HG03159 (cell line): ENCODE measurements at regions not wholly inside any gene's neighbourhood (a gene's known extent, or its start where the extent isn't known, plus 50 kb on each side); places are given as distances from the start of the nearest gene placed in this dataset.

Experiments used
- ATAC-seq: cut with Tn5 transposase; IDR thresholded peaks from one replicate; pipeline ENCODE4 v1.9.1; 2021; ENCODE audit warnings: mild to moderate bottlenecking, moderate library complexity; ENCODE audit not compliant: unreplicated experiment

DNA sequence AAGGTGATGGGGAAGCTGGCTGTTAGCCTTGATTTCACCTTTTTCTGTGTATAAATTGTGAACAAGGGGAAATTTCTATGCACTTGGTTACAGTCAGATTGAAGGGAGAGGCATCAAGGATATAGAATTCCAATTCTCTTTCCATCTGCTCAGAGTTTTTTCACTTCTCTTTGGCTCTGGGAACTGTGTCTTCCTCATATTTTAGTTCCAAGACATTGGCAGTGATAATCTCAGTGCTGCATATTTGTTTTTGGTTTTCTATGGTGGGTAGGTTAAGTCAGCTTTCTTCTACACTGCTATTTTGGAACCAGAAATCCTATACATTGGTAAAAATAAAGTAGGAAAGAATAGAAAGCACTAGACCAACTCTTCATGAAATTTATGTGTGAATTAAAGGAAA is 569.6 kb upstream of the CXADR start:
- no peak for ATAC-seq

DNA sequence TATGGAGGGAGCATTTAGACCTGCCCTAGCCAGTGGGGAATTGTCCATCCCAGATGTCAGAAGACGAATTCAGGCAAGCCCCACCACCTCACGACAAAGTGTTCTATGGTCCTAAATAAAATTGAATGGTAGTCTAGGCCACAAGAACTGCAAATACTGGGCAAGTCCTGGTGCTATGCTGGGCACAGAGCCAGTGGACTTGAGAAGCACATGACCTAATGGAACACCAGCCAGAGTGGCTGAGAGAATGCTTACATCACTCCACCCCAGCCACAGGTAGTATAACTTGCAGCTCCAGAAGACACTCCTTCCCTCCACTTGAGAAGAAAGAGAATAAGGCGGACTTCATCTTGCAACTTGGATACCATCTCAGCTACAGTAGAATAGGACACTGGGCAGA is 567.3 kb upstream of the CXADR start:
- ATAC-seq: no peak

DNA sequence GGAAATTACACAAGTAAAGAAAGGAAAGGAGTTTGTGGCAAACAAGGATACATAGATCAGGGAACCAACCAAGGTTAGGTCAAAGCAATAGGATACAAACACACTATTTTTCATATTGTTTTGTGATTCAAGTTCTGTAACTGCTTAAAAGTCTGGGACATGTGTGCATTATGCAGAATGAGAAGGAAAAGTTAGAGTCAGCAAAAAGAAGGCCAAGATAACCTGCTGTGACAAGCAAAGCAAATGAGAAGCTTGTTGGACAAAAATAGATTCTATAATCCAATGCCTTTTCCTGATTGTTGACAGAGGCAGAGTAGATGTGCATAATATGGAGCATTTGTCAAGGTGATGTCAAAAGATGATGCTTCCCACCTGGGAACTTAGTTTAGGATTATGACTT is 556.0 kb upstream of the CXADR start:
- ATAC-seq: no peak

DNA sequence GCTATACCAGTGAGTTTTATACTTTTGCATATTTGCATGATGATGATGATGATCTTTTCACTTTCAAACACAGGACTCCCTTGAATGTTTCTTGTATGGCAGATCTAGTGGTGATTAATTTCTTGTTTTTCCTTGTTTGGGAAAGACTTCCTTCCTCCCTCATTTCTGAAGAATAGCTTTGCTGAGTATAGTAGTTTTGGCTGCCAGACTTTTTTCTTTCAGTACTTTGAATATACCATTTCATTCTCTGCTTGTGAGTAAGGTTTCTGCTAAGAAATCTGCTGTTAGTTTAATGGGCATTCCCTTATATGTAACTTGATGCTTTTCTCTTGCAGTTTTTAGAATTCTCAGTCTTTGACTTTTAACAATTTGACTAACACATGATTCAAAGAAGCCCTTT is 547.4 kb upstream of the CXADR start:
- ATAC-seq: no peak

DNA sequence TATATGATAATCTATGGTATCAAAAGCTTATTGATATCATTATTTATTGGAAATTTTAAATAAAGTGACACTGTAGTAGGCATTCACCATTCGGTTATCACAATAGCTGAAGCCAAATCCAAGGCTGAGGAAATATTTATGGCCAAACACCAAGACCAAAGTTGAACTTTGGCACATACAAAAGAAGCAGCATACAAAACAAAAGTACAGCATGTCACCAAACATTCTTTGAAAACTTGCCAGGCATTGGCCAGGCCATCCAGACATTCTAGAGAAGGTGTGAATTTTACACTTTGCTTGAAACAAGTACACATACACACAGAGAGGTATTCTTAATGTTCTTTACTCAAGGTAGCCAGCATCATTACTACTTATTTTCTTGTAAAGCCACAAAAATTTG is 544.4 kb upstream of the CXADR start:
- ATAC-seq: no peak

DNA sequence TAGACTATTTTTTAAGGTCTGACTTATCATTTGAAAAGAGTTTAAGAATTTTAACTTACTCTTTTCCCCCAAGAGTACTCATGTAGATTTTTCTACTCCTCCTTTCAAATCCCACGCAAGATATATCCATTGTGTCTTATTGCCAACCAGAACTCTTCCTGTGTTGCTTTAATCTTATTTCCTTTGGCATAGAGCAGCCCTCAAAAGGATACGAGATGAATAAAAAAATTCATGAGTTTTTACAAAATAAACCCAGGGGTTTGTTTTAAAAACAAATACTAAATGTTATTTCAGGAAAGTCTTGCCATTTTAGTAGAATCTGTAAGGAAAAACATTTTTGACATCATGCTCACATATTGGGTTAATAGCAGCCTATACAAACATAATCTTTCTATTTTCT is 543.2 kb upstream of the CXADR start:
- ATAC-seq: no peak

DNA sequence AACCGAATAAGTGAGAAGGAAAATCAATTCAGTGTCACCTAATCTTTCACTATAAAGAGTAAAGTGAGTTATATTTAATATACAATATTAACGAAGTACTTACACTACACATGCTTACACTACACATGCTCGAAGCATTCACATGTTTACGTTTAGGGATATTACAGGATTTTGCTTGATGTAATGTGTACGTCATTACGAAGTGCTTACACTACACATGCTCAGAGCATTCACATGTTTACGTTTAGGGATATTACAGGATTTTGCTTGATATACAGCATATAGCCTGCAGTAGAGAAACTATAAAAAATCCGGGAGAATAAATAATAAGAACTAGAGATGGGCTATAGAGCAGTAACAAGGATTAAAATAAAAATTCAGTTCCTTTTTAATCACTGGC is 538.8 kb upstream of the CXADR start:
- no peak for ATAC-seq

DNA sequence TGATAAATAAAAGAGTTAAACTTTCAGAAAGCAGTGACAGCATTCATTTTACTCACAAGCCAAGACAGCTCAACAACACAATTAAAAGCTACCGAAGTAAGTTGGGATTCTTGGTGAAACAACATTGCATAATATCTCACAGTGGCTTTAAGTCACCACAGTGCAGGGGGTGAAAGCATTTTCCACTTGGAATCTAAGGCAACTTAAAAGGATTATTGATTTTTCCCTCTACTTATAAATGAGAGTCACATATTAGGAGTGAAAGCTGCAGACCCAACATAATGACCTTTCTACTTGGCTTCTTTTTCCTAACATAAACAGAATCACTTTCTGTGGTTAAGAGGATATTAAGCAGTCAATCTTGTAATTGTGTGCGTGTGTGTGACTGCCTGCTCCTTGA is 536.6 kb upstream of the CXADR start:
- ATAC-seq: no peak

DNA sequence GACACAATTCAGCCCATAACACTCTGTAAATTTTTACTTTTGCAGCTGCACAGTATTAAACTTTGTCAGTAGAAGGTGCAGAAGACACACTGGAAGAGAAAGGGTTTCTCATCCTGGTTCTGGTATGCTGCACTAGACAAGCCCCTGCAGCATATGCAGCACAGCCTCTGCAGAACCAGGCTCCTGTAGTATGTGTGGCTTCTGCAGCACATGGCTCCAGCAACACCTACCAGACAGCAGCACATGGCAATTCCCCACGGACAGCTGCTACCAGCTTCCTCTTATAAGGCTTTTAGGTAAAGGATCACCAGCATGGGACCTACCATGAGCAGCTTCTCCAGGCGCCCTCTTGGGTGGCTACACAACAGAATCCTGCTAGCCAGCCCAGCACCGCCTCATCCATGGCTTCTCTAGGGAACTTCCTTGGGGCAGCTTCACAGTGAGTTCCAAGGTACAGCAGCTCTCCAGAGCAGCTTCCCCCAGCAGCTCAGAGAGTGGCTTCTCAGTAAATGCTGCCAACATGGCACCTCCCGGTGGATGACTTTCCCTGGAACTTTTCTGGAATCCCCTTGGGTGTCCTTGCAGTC is 534.4 kb upstream of the CXADR start:
- no peak for ATAC-seq

DNA sequence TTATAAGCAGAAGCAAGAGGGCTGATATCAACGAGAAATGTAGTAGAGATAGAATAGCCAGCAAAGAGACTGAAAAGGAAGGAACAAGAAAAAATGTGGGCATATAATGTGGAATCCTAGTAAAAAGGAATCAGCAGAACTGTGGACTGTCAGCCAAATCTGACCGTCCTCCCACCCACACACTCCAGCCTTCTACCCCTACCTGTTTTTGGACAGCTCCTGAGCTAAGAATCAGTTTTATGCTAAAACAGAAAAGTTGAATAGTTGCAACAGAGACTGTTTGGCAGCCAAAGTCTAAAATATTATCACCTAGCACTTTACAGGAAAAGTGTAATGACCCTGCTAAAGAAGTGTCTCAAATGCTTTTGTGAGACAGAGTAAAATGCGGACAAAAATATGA is 533.3 kb upstream of the CXADR start:
- no peak for ATAC-seq

DNA sequence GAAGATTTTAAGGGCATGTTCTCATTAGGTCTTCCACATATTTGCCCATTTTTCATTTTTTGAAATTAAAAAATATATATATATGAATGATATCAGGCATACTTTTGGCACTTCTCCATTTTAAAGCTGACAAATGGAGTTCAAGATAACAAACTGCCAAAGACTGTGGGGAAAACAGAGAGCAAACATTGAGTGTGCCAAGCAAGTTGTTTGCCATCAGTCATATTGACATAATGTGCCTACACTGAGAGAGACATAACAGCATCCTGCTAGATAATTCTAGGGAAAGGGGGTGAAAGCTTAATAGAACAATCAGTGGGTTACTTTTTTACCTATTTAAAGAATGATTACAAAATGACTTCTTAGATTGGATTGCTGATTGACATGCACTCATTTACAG is 529.4 kb upstream of the CXADR start:
- no peak for ATAC-seq

DNA sequence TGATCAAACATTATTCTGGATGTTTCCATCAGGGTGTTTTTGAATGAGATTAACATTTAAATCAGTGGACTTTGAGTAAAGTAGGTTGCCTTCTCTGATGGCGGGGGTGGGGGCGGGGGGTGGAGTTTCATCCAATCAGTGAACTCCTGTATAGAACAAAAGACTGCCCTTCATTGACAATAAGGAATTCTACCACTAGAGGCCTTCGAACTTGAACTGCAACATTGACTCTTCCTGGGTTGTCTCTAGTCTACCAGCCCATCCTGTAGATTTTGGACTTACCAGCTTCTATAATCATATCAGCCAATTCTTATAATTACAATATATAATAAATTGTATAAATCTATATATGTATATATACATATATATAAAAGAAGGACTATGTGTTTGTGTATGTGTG is 520.4 kb upstream of the CXADR start:
- no peak for ATAC-seq

DNA sequence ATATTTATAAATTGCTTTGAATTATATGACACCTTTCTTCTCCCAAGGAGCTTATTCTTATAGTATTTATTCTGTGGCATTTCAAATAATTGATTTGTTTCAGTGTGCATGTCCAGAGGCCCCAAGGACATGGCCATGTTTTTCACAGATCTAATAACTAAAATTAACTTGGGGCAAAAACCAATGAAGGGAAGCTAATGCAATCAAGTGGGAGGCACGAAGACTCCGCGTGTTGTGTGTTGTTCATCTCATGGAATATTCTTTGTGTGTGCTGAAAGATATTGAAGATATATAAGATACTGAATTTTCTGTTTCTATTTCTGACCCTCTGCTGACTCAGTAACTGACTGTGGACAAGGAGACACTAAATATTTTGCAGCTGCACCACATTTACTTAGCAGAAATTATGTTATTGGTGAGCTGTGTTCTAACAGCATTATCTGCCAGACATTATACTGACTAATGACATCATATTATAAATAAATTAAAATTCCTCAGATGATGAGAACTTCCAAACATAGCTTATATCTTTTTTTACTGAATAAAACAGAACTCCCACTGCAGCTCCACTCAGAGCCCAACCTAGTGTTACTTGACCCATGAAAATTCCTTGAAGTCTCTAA is 519.3 kb upstream of the CXADR start:
- ATAC-seq: no peak

DNA sequence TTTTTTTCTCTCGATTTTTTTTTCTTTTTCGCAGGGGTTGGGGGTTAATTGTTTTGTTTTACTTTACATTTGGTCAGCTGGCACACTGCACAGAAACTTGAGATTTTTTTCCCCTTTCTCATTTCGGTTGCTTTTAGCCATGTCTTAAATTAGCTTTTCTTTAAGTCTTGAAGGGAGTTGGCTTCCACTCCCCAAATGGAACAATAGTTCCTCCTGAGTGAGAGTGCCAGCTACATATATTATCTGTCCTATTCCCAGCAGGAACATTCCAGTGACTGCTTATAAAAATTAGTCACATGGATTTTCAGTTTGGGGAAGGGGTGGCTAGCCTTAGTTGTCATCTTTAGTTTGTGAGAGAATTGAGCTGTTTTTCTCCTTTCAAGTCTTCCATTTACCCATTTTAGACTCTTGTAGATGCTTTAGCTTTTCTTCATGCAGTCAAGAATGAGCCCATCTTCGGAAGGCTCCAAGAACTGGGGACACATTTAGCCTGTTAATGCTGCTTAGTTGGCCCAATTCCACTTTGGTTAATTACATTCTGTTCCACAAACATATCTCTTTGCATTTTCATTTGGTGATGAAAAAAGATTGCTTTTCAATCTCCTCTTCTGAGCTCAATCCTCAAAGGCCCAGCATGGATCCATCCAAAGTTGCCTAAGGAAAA is 510.1 kb upstream of the CXADR start:
- ATAC-seq: no peak

DNA sequence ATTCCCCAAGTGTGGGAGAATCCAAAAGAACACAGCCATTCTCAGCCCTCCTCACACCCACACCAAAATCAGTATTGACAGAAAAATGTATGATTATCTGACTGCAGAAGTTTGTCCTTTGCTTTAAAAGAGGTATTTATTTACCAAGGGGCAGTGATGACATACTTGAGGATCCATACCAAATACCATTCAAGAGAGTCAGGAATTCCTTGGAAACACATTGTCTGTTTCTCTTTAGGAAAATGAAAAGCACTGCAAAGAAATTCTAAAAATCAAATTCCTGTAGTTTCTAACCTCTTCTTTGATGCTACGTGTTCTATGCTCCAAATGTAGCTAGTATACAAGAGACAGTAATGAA is 509.6 kb upstream of the CXADR start:
- ATAC-seq: no peak

DNA sequence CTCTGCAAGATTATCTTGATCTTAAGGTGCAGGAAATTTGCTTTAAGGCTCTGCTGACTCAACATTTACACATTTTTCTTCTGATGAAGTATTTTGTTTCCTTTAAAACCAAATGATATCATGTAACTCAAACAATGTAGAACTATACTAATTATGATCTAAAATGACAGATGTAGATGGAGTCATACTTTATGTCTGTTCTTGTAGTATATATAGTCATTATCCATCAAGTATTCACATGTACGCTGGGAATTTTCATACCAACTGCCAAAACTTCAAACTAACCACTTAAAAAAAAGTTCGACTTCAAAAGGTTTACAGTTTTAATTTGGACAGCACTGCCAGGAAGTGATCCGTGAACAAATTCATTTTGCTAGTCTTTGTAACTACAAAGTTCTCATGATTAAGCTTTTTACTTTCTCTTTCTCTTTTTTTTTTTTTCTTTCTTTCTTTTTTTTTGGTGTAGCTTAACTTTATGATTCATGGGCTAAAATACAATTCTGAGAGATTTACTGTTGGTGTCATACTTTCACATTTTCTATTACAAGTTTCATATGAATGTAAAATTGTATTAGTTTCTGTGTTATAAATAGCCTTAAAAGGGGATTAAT is 509.0 kb upstream of the CXADR start:
- no peak for ATAC-seq

DNA sequence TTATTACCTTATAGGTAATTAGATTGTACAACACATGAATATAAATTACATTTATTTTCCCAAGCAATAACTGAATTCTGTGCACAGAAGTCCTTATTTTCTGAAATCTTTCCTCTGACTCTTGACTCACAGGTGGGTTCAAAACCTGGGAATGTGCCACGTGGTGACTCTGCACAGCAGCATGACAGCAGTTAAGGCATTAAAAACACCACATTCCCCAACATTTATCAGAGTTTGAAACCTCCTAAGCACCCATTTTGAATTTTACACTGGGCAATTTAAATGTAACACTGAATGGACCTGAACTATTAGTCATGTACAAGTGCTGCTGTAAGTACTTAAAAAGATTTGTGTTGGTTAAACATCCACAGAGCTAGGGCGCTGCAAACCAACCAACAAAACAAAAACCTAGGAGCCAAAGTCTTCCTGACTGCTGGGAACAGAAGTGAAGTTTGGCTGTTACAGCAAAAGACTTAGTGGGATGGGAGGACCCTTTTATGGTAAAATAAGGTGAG is 480.6 kb upstream of the CXADR start:
- no peak for ATAC-seq

DNA sequence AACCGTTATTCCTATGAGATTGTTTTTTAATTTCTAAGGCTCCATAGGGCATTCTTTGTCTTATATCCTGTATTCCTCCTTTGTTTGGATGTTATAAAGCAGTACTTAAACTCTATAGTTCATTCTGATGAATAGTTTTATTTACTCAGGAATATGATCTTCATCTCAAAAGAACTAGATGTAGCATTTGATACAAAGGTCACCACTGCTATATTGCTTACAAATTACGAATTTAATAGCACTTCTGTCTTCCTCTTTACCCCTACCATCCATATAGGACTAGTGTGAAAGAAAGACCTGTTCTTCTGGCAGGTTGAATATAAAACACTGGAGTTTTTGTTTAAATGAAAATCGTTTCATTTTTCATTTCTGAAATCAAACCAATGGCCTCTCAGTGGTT is 468.1 kb upstream of the CXADR start:
- no peak for ATAC-seq

DNA sequence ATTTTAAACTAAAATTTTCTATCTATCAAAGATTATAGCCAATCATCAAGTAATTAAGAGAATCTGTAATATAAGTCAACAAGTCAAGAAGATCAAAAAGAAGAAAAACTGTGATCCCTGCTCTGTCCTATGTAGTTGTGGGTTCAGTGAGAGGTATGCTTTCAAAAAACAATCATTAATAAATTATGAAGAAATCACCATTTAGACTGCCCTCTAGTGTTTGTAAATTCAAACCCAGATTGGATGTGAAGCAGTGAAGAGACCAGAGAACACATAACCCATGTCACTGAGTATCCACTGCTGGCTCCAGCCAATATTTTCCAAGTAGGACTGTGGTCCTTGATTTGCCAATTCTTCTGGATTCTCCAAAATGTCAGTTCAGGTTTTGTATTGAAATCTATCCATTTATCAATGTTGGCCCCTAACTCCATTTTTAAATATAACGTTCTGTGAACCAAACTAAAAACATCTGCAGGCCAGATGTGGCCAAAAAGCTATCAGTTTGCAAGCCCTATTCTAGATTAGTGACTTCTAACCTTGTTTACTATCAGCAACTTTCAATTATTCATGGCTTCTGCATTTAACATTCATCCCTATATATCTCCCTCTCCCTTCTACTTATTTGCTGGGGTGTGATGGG is 467.5 kb upstream of the CXADR start:
- no peak for ATAC-seq

DNA sequence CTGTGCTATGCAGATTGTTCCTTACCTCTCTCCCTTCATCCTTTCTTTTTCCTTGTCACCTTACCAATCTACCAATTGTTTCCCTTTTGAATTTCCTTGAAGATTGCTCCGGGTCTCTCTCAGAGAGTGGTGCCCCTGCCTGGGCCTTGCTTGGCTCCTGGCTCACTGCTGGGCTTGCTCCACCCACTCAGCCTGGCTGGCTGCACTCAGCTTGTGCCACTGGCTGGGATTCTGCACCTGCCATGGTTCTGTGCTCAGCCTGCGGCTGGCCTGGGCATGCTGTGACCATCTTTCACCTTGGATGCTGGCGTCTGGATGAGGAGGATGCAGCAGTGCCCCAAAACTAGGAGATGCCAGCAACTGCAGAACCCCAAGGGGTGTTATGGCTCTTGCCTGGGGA is 463.9 kb upstream of the CXADR start:
- no peak for ATAC-seq

DNA sequence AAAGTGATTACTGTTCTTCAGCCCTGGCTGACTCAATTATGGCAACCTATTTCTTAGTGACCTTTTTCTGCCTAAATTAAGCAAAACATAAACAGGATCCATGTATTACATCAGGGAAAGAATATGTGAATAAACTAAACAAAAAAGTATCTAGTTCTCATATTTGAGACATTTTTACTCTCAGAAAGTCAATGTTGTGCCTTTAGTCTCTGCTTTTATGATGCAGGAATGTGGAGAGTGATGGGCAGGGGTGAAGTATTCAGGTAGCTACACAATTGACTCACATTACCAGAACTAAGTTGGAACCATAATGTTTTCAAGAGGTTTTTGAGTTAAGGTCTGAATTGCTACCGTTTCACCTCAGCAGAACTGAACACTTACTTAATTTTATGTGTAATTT is 462.7 kb upstream of the CXADR start:
- ATAC-seq: no peak

DNA sequence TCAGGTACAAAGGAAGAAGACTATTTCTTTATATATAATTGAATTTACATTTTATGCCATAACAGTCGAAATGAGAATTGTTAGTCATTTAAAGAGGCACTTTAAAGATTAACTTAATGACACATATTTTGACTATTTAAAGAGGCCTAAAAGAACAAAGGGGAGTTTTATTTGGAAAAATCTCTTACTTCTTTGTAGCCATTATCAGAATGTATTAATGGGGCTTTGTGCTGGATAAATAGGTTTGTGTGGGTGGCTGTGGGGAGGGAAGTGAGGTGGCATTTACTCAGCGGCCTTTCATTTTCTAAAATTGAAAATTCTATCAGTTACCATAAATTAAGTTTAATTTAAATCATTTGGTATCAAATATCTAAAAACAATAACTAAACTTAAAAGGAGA is 462.2 kb upstream of the CXADR start:
- ATAC-seq: no peak
